ENCODE measurements at regions not wholly inside any gene's neighbourhood (a gene's known extent, or its start where the extent isn't known, plus 50 kb on each side); places are given as distances from the start of the nearest gene placed in this dataset.

DNA sequence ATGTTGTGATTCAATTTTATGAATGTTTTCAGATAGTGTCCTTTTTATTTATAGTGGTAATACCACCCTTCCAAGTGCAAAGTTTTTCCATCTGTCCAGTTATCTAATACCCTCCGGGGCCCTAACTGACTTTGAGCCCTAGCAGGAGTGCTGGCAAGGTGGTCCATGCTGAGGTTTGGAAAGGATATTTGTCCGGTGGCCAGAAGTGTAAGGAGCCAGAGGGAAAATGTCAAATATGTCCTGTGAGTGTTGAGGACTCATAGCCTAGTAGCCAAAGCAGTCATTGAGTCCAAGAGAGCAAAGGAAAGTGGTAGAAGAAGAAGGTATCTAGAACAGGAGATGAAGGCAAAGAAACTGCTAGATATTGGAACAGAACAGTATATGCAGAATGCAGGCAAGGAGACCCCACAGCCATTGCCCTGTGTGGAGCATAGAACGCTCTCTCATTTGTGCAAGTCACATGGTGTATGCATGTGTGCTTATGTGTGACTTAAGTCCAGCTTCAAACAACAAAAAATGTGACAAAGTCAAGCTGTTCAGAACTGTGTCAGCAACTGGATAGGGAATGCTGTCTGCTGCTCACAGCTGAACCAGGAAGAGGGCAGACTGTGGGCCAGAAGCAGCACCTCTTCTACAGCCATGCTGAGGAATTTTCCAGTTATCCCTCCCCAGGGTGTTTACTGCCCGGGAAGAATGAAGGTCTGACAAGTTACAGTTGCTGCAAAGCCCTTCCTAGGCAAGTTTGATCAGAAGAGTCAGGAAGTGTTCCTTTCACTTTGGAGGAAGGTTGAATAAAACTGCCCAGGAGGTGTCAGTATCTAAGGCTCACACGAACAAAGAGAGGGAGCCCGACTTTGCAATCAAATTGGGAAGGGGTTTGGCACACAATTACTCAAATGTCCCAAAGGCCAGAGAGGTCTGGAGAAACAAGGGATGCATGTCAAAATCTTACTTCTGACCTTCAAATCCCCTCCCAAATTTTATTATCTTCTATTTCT lies 463.3 kb upstream of the DMAC1 start:
- H3K36me3 ChIP-seq: no peaks in the 10 kb centered on the region
- H3K27me3 ChIP-seq: no peaks in the 10 kb centered on the region
- H3K4me3 ChIP-seq: no peak overlapping the region
- intact Hi-C loops (cut with DNase I): no loop called here
- TF ChIP-seq POLR2AphosphoS5 (IDR thresholded peaks at IDR 0.05) (no peak), EP300 (IDR thresholded peaks at IDR 0.05) (no peak), POLR2A (IDR thresholded peaks at IDR 0.05; ENCODE audit: low read depth) (no peak)
- TF ChIP-seq, protein P1, sequence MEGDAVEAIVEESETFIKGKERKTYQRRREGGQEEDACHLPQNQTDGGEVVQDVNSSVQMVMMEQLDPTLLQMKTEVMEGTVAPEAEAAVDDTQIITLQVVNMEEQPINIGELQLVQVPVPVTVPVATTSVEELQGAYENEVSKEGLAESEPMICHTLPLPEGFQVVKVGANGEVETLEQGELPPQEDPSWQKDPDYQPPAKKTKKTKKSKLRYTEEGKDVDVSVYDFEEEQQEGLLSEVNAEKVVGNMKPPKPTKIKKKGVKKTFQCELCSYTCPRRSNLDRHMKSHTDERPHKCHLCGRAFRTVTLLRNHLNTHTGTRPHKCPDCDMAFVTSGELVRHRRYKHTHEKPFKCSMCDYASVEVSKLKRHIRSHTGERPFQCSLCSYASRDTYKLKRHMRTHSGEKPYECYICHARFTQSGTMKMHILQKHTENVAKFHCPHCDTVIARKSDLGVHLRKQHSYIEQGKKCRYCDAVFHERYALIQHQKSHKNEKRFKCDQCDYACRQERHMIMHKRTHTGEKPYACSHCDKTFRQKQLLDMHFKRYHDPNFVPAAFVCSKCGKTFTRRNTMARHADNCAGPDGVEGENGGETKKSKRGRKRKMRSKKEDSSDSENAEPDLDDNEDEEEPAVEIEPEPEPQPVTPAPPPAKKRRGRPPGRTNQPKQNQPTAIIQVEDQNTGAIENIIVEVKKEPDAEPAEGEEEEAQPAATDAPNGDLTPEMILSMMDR (IDR thresholded peaks at IDR 0.05): no peak
- WGBS: 43% methylated on average over 6 of the region's 6 CpGs
- H3K9me3 ChIP-seq: no peaks in the 10 kb centered on the region
- H3K4me1 ChIP-seq: peaks cover 0 to 9% (median 3%) of the 10 kb centered on the region in 4 donors
- H3K27ac ChIP-seq (replicated peaks in 1 of 4): no peak overlapping the region
- DNase-seq (ENCODE audit: extremely low spot score): no peak

- Histone ChIP-seq H3K27ac (replicated peaks in 1 of 4) (no peak overlapping the region), H3K9me3 (no peaks in the 10 kb centered on the region), H3K27me3 (no peaks in the 10 kb centered on the region), H3K36me3 (no peaks in the 10 kb centered on the region), H3K4me1 (no peaks in the 10 kb centered on the region), H3K4me3 (no peak overlapping the region)
- no peak for DNase-seq (ENCODE audit: extremely low spot score)
- WGBS: 82% methylated on average over 3 of the region's 3 CpGs
- TF ChIP-seq EP300 (IDR thresholded peaks at IDR 0.05) (no peak), POLR2AphosphoS5 (IDR thresholded peaks at IDR 0.05) (no peak), POLR2A (IDR thresholded peaks at IDR 0.05; ENCODE audit: low read depth) (no peak)
- TF ChIP-seq, protein P1 (IDR thresholded peaks at IDR 0.05): no peak
- intact Hi-C loops (cut with DNase I): no loop called here
Measured at GRCh38 chr9:8261737-8262136, 462.2 kb upstream of the DMAC1 start.

DNA sequence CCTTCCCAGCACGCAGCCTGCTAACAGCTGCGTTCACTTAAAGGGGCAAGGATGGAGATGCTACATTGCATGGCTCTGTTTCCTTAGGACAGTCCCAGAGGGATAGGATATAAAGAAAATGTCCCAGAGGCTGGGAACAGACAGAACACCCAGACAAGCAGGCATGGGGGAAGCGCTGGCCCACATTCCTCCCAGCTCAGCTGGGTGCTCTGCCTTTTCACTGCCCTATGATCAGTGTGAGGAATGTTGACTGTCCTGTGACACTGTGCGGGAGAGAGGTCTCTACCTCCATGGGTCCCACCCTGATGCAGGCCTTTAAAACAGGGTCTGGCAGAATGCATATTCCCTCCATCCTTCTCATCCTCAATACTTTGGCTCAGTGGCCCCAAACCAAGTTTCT lies 459.4 kb upstream of the DMAC1 start:
- Histone ChIP-seq H3K36me3 (no peaks in the 10 kb centered on the region), H3K27me3 (no peaks in the 10 kb centered on the region), H3K4me3 (no peak overlapping the region), H3K27ac (replicated peaks in 1 of 4) (no peak overlapping the region), H3K4me1 (no peaks in the 10 kb centered on the region), H3K9me3 (no peaks in the 10 kb centered on the region)
- no peak for DNase-seq (ENCODE audit: extremely low spot score)
- intact Hi-C loops (cut with DNase I): no loop called here
- 83% methylated on average over 4 of the region's 4 CpGs for WGBS
- TF ChIP-seq POLR2A (IDR thresholded peaks at IDR 0.05; ENCODE audit: low read depth) (no peak), EP300 (IDR thresholded peaks at IDR 0.05) (no peak), POLR2AphosphoS5 (IDR thresholded peaks at IDR 0.05) (no peak)
- TF ChIP-seq, protein P1 (IDR thresholded peaks at IDR 0.05): no peak

DNA sequence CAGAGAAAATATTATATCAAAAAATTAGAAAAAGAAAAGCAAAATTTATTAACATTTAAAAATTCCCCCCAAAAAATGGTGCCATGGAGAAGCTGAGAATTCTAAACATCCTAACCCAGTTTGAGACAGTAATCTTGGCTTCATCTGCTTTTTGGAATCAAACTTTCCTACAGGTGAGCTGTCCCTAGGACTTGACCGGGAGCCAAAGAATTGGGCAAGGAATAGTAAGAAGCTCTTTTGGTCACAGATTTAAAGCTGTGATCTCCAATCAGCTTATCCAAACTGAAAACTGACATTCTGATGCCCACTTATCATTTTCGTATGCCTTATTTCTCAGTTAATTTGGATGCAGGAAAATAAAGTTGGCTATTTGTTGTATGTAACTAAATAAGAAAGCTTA lies 457.3 kb upstream of the DMAC1 start:
- Histone ChIP-seq H3K4me3 (no peak overlapping the region), H3K4me1 (no peaks in the 10 kb centered on the region), H3K27me3 (no peaks in the 10 kb centered on the region), H3K27ac (replicated peaks in 1 of 4) (no peak overlapping the region), H3K9me3 (no peaks in the 10 kb centered on the region), H3K36me3 (no peaks in the 10 kb centered on the region)
- no peak for DNase-seq (ENCODE audit: extremely low spot score)
- WGBS: 84% methylated on average over 2 of the region's 2 CpGs
- intact Hi-C loops (cut with DNase I): no loop called here
- TF ChIP-seq POLR2AphosphoS5 (IDR thresholded peaks at IDR 0.05): no peak
- no peak for TF ChIP-seq POLR2A (IDR thresholded peaks at IDR 0.05; ENCODE audit: low read depth)
- no peak for TF ChIP-seq EP300 (IDR thresholded peaks at IDR 0.05)
- TF ChIP-seq, protein P1 (IDR thresholded peaks at IDR 0.05): no peak
